Hepatocyte (in vitro differentiated cells): ENCODE measurements at regions not wholly inside any gene's neighbourhood (a gene's known extent, or its start where the extent isn't known, plus 50 kb on each side); places are given as distances from the start of the nearest gene placed in this dataset.

ENCODE experiments used
- EZH2 ChIP-seq: fragments of 200-600 bp; sonication (generic); IDR thresholded peaks from 2 replicates; pipeline ENCODE4 v1.6.1; 2016; ENCODE audit warnings: antibody characterized with exemption, mild to moderate bottlenecking, borderline replicate concordance
- EZH2phosphoT487 ChIP-seq: fragments of 200-600 bp; sonication (generic); IDR thresholded peaks from one replicate; pipeline ENCODE4 v1.6.1; 2018; ENCODE audit warnings: antibody characterized with exemption, mild to moderate bottlenecking, low read depth, moderate library complexity; ENCODE audit not compliant: unreplicated experiment, severe bottlenecking
- TF ChIP-seq, protein P1 (sequence below): fragments of 200-600 bp; sonication (generic); IDR thresholded peaks from 2 replicates; pipeline ENCODE4 v1.5.1; 2016; ENCODE audit warnings: antibody characterized with exemption, mild to moderate bottlenecking; ENCODE audit not compliant: poor library complexity

DNA sequence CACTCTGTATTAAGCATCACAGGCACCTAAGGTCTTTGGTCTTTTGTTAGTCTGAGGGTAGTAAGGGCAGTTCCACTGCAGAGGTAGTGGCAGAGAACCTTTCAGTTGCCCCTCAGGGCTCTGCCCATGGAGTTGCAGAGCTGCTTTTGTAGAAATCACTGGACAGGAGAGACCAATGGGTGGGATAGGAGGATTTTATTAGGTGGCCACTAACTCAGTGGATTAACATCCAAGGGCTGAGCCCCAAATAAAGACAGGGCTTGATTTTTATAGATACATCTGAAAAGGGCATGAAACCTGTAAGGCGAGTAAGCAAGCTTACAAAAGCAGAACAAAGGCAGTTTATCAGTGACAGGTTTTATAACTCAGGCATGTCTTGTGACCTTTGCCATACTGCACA lies 1035.4 kb downstream of the SH3BGRL start:
- TF ChIP-seq, protein P1, sequence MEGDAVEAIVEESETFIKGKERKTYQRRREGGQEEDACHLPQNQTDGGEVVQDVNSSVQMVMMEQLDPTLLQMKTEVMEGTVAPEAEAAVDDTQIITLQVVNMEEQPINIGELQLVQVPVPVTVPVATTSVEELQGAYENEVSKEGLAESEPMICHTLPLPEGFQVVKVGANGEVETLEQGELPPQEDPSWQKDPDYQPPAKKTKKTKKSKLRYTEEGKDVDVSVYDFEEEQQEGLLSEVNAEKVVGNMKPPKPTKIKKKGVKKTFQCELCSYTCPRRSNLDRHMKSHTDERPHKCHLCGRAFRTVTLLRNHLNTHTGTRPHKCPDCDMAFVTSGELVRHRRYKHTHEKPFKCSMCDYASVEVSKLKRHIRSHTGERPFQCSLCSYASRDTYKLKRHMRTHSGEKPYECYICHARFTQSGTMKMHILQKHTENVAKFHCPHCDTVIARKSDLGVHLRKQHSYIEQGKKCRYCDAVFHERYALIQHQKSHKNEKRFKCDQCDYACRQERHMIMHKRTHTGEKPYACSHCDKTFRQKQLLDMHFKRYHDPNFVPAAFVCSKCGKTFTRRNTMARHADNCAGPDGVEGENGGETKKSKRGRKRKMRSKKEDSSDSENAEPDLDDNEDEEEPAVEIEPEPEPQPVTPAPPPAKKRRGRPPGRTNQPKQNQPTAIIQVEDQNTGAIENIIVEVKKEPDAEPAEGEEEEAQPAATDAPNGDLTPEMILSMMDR: no peak
- TF ChIP-seq EZH2: no peak
- no peak for TF ChIP-seq EZH2phosphoT487
